ENCODE measurements at regions not wholly inside any gene's neighbourhood (a gene's known extent, or its start where the extent isn't known, plus 50 kb on each side); places are given as distances from the start of the nearest gene placed in this dataset.

DNA sequence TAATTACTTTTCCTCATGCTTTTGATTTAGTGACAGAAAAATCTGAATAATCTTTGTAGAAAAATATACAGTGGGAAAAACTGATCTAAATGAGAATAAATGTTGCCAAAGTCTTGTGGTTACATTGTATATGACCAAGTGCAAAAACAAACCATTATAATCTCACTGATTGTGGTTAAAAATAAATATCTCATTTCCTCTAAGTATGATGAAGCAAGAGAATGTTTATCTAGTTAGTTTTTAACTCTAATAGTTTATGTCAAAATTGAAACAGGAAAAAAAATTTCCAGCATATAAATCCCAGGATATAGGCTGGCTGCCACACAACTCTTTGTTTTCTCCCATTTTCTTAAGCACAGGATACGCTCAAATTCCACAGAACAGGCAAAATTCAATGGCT lies 392.7 kb upstream of the ID4 start:
- H3K4me2 ChIP-seq = no peak overlapping the region
- H3K27me3 ChIP-seq (ENCODE audit: insufficient read depth, low read depth) = no peaks in the 10 kb centered on the region
- no peak for TF ChIP-seq CTCF (conservative IDR thresholded peaks at IDR 0.05; ENCODE audit: low read depth, low read length)

GRCh38 chr6:19446570-19446969 lies 390.6 kb upstream of the ID4 start:
- no peak overlapping the region for H2AFZ ChIP-seq (ENCODE audit: low read depth)
- H3K4me3 ChIP-seq (IDR thresholded peaks at IDR 0.05; ENCODE audit: insufficient read depth, low read depth, low read length) = no peak overlapping the region
- no peak overlapping the region for H3K9ac ChIP-seq
- H3K27ac ChIP-seq = no peak overlapping the region
- no peaks in the 10 kb centered on the region for H3K36me3 ChIP-seq (ENCODE audit: insufficient read depth)
- TF ChIP-seq CTCF (conservative IDR thresholded peaks at IDR 0.05; ENCODE audit: low read depth, low read length) = no peak
- H3K4me1 ChIP-seq (ENCODE audit: low read depth, poor library complexity, severe bottlenecking) = no peaks in the 10 kb centered on the region
- no peaks in the 10 kb centered on the region for H4K20me1 ChIP-seq (ENCODE audit: insufficient read depth)
- H3K4me2 ChIP-seq = no peak overlapping the region
- no peaks in the 10 kb centered on the region for H3K27me3 ChIP-seq (ENCODE audit: insufficient read depth, low read depth)
- H3K79me2 ChIP-seq (ENCODE audit: insufficient read depth, low read depth) = no peaks in the 10 kb centered on the region

More for the DNA sequence above, 392.7 kb upstream of the ID4 start:
- Histone ChIP-seq H3K36me3 (ENCODE audit: insufficient read depth) (no peaks in the 10 kb centered on the region), H3K9ac (no peak overlapping the region), H3K79me2 (ENCODE audit: insufficient read depth, low read depth) (no peaks in the 10 kb centered on the region), H3K4me1 (ENCODE audit: low read depth, poor library complexity, severe bottlenecking) (no peaks in the 10 kb centered on the region), H2AFZ (ENCODE audit: low read depth) (no peak overlapping the region), H3K4me3 (IDR thresholded peaks at IDR 0.05; ENCODE audit: insufficient read depth, low read depth, low read length) (no peak overlapping the region), H4K20me1 (ENCODE audit: insufficient read depth) (no peaks in the 10 kb centered on the region), H3K27ac (no peak overlapping the region)

GRCh38 chr6:19450651-19451050 lies 386.5 kb upstream of the ID4 start:
- Histone ChIP-seq H3K27me3 (ENCODE audit: insufficient read depth, low read depth) (no peaks in the 10 kb centered on the region), H3K4me2 (no peak overlapping the region), H3K4me3 (IDR thresholded peaks at IDR 0.05; ENCODE audit: insufficient read depth, low read depth, low read length) (no peak overlapping the region), H3K27ac (no peak overlapping the region), H3K36me3 (ENCODE audit: insufficient read depth) (no peaks in the 10 kb centered on the region), H3K9ac (no peak overlapping the region), H4K20me1 (ENCODE audit: insufficient read depth) (no peaks in the 10 kb centered on the region), H3K4me1 (ENCODE audit: low read depth, poor library complexity, severe bottlenecking) (no peaks in the 10 kb centered on the region), H2AFZ (ENCODE audit: low read depth) (no peak overlapping the region), H3K79me2 (ENCODE audit: insufficient read depth, low read depth) (no peaks in the 10 kb centered on the region)
- no peak for TF ChIP-seq CTCF (conservative IDR thresholded peaks at IDR 0.05; ENCODE audit: low read depth, low read length)

GRCh38 chr6:19452495-19452894 lies 384.7 kb upstream of the ID4 start:
- TF ChIP-seq CTCF (conservative IDR thresholded peaks at IDR 0.05; ENCODE audit: low read depth, low read length) = no peak
- no peak overlapping the region for H3K4me3 ChIP-seq (IDR thresholded peaks at IDR 0.05; ENCODE audit: insufficient read depth, low read depth, low read length)
- H3K27me3 ChIP-seq (ENCODE audit: insufficient read depth, low read depth) = no peaks in the 10 kb centered on the region
- H2AFZ ChIP-seq (ENCODE audit: low read depth) = no peak overlapping the region
- no peak overlapping the region for H3K27ac ChIP-seq
- H3K79me2 ChIP-seq (ENCODE audit: insufficient read depth, low read depth) = no peaks in the 10 kb centered on the region
- no peaks in the 10 kb centered on the region for H3K4me1 ChIP-seq (ENCODE audit: low read depth, poor library complexity, severe bottlenecking)
- no peak overlapping the region for H3K9ac ChIP-seq
- H3K4me2 ChIP-seq = no peak overlapping the region
- H3K36me3 ChIP-seq (ENCODE audit: insufficient read depth) = no peaks in the 10 kb centered on the region
- H4K20me1 ChIP-seq (ENCODE audit: insufficient read depth) = no peaks in the 10 kb centered on the region
